SKM-1 treated with dmso at 0.1 percent for 144 hours (cell line): ENCODE measurements at regions not wholly inside any gene's neighbourhood (a gene's known extent, or its start where the extent isn't known, plus 50 kb on each side); places are given as distances from the start of the nearest gene placed in this dataset.

Experiments
- DNase-seq: peaks from one replicate; lab custom pipeline; 2025; ENCODE audit not compliant: unreplicated experiment; lab: John Stamatoyannopoulos, UW

DNA sequence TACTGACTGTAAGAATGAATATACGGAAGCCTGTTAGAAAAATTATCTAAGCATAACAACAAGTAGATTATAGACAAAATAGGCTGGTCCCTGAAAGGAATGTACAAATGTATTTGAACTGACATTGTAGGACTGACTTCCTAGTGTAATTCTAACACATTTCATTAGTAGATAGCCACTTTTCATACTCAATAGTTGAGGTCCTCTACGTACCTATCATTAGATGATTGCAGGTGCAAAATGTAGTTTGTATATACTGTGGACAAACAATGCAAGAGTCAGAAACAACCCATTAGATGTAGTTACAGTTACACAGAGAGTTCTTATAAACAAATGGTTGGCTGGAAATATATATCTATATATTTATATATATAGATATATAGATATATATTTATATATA is 402.3 kb upstream of the SLITRK6 start:
- DNase-seq = peak; percentile 22

GRCh38 chr13:86193281-86193680 is 394.1 kb upstream of the SLITRK6 start:
- DNase-seq = no peak

DNA sequence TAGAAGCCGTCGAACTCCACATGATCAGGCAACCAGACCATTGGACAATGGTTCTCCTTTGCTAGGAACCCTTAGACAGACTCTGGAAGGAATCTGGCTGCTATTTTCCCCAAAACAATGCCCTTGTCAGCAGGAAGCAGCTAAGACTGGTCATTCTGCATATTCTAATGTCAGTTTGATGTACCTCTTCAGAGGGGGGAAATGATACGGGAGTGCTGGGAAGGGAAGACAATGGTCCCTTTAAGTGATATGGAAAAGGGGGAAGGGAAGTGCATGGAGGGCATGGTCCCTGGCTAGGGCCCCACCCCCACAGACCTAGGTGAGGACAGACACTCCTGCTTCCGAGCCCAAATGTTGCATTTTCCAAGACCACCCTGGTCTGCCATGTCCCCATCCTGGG is 389.0 kb upstream of the SLITRK6 start:
- DNase-seq = no peak

- DNase-seq = no peak
Observed at GRCh38 chr13:86185636-86186035, 386.4 kb upstream of the SLITRK6 start.

DNA sequence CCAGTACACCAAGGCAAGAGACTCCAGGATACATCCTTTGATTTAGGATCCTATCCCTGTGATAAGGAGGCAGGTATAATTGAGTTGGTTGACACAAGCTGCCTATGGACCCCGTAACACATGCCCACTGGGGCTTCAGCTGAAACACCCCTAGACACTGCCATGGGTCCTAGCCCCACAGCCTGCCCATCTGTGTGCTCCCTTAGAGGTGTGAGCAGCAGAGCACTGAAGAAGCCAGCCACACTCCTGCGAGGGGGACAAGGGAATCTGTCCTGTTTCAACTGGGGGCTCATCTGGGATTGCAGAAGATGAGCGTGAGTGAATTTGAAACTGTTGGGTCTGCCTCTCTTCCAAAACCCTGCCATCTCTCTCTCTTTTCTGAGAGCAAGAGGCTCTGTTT is 385.9 kb upstream of the SLITRK6 start:
- DNase-seq = no peak

DNA sequence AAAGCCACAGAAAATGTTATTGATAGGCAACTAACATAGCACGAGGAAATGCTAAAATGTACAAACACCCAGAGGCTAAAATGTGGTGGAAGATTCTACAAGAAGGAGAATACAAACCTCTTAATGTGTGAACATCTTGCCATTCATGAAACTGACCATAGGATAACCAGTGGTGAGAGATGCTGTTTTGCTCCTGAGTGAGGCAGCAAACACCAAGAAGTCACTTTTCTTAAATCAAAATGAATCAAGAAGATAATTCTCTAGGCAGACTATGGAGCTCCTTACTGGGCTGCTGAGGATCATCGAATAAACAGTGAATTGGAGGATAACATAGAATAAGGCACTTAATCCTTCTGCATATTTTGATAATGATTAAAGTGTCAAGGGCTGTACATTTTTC is 375.4 kb upstream of the SLITRK6 start:
- DNase-seq = no peak

GRCh38 chr13:86172961-86173360 is 373.7 kb upstream of the SLITRK6 start:
- no peak for DNase-seq

DNA sequence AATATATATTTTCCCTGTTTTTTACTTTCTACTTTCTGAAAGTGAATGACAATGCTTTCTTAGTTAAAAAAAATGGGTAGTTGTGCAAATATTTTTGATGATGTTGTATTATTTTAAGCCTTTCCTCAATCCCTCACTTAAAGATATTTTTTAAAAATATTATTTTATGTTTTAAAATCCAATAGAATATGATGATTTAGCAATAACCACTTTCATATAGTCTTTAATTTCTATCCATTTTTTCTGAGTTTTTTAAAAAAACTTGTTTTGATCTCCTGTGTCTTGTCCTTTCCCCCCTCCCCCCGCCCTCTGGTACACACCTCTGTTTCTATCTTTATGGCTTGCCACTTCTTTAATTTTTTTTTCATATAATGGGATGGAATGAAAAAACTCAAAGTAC is 362.0 kb upstream of the SLITRK6 start:
- DNase-seq = no peak

GRCh38 chr13:86155756-86156155 is 356.5 kb upstream of the SLITRK6 start:
- DNase-seq = no peak

- DNase-seq = no peak
Observed at GRCh38 chr13:86142080-86142479, 342.9 kb upstream of the SLITRK6 start.

DNA sequence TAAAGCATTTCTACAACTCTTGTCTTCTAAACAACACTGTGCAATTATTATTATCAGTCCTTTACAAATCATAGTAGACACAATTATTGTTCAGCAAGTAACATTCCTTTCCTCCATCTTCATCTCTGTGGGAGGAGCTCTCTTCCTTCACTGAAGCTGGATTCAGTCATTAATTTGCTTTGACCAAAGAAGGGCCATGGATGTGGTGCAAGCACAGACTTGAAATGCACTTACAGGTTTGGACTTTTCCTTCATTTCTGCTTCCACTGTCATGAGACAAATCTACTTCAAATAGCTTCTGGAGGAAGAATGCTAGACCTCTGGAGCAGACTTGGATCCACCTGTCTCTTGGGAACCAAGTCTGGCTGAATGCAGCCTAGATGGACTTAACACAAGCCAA is 336.6 kb upstream of the SLITRK6 start:
- DNase-seq = no peak

- DNase-seq = no peak
Observed at GRCh38 chr13:86121881-86122280, 322.7 kb upstream of the SLITRK6 start.

- no peak for DNase-seq
Observed at GRCh38 chr13:86109107-86109506, 309.9 kb upstream of the SLITRK6 start.

DNA sequence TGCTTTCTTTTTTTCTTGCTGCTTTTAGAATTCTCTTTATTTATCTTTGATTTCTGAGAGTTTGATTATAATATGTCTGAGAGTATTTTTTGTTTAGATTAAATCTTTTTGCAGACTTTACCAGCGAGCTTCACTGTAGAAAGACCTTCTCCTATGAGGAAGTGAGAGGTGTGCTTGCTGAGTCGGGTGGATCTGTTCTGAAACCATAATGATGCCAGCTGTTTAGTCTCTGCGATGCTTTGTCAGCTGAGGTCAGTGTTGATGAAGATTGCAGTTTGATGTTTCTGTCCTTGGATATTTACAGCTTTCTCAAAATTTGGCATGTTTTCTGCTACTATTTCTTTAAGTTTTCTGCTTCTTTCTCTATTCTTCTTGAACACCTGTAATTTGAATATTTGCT is 309.1 kb upstream of the SLITRK6 start:
- DNase-seq = no peak

DNA sequence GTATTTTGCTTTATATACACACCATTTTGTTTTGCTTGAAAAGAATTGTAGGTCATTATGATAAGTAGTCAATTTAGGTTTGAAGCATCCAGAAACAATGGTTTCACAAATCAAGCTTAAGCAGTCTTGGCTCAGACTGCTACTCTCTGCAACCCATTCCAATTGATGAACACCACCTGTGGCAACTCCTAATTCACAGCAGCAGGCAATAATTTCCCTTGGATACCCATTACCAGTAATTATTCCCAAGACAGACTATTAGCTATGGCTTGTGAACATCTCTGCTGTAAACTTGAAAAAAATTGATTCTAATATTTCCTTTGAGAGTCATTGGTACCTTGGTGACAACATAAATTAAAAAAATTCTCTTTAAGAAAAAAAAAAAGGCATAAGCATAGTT is 299.3 kb upstream of the SLITRK6 start:
- DNase-seq = no peak

GRCh38 chr13:86095351-86095750 is 296.1 kb upstream of the SLITRK6 start:
- DNase-seq = no peak

DNA sequence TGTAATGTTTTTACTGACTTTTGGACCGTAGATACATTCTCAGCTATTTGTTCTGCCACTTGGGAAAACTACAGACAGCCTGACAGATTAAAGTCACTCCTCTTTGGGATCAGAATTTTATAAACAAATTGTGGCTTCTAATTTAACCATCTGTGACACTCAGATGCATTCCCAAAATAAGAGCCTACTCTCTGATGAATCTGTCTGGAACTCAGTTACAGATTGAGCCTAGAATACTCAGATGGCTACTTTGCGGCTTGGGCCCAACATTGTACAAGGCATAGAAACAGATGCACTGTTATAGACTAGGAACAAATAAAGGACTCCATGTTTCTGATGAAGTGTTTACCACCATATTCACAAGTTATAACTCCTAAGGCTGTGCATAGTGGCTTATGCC is 291.0 kb upstream of the SLITRK6 start:
- DNase-seq = no peak

DNA sequence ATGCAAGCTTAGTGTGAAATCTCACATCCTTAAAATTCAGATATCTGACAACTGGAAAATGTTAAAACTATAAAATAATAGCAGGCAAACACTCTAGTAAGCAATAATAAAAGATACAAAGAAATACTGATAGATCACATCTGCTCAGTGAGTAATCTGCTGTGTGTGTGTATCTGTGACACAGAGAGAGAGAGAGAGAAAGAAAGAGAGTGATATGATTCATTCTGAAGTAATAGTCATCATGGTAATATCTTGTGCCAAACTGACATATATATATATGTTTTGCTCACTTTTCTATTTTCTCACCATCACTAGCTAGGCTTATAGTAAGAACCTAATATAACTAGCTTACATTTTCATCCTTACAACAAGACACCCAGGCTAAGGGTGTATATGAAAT is 288.0 kb upstream of the SLITRK6 start:
- DNase-seq = no peak

DNA sequence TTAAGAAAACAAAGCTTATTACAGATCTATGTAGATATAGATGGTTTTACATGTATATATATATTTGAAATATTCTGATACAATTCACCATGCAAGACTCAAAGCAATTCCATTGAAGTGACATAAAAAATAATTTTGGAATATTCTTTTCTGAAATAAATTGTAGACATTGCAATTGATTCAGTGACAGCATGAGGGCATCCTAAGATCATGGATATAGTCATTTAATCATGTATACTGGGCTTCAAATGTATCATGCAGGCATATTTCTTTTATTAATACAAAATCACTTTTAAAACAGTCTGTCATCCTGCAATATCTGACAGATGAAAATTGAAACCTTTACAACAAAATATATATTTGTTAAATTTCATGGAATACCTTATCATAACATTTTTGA is 286.7 kb upstream of the SLITRK6 start:
- DNase-seq = no peak

- DNase-seq = no peak
Observed at GRCh38 chr13:86082121-86082520, 282.9 kb upstream of the SLITRK6 start.

DNA sequence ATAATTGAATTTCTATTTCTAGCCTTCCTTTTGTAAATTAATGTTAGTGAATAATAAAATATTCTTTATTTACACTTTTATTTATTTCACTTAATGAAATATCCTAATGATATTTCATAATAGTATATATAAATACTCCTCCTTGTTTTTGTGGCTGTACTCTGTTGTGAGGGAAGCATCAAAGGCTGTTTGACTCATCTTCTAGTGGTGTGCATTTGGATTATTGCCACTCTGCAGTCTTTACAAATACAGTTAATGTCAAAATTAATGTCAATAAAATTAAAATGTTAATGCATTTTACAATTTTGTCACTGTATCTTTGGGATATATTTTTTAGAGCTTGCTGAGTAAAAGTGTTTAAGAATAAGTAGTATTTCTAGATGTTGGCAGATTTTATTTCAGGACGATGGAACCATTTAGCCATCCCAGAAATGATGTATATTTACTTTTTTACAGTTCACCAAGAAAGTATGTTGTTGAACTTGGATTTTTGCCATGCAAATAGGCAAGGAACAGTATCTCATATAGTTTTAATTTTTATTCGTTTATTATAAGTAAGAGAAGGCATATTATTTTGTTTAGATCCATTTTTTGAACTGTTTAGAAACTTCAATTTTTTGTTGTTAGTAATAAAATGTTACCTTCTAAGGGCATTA is 281.2 kb upstream of the SLITRK6 start:
- no peak for DNase-seq

- DNase-seq = no peak
Observed at GRCh38 chr13:86066611-86067365, 267.6 kb upstream of the SLITRK6 start.

DNA sequence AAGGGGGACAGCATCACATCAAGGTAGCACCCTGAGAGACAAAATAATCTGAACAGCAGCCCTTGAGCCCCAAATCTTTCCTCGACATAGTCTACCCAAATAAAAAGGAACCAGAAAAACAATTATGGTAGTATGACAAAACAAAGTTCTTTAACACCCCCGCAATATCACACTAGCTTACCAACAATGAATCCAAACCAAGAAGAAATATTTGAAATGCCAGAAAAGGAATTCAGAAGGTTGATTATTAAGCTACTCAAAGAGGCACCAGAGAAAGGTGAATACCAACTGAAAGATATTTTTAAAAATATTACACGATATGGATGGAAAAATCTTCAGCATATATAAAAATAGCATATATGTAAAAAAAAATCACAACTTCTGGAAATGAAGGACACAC is 252.9 kb upstream of the SLITRK6 start:
- no peak for DNase-seq
